Fibroblast of mammary gland (primary cell): ENCODE measurements at regions not wholly inside any gene's neighbourhood (a gene's known extent, or its start where the extent isn't known, plus 50 kb on each side); places are given as distances from the start of the nearest gene placed in this dataset.

ENCODE experiments used
- DNase-seq: peaks from one replicate; pipeline ENCODE4 v3.0.0-alpha.2; 2010; ENCODE audit warnings: low read depth
- H3K4me3 ChIP-seq: 2 replicates; pipeline ENCODE4 v1.5.1; 2011; ENCODE audit warnings: low read depth, mild to moderate bottlenecking, low read length, moderate library complexity; ENCODE audit not compliant: control insufficient read depth
- TF ChIP-seq, protein P1 (sequence below): conservative IDR thresholded peaks from 2 replicates; pipeline ENCODE4 v1.5.1; 2011; ENCODE audit warnings: low read depth, low read length, inconsistent platforms; ENCODE audit not compliant: control insufficient read depth, insufficient read depth

DNA sequence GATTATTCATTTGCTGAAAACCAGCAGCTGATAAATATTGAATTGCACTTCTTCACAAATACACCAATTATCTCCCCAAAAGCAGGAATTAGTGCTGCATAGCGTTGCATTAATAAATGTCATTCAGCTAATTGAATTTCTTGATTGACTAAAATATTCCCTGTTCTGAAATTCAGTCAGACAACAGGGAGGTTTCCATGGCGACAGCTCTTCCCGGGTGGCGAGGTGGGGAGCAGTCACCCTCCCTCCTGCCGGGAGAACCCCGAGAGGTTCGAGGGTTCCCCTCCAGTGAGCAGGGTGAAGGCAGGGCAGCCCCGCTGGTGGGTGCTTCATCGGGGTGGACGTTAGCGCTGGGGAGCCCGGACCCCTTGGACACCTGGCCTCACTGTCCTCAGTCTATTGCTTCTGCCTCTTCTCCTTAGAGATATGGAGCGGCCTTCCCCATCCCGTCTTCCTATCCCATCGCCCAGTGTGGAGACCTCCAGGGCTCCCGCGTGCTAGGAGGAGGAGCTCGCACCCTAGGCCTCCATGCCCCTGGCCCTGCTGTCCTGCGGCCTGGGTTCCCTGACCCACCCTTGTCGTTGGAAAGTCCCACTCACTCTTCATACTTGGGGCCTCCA is 983.5 kb downstream of the BRD1 start:
- TF ChIP-seq, protein P1, sequence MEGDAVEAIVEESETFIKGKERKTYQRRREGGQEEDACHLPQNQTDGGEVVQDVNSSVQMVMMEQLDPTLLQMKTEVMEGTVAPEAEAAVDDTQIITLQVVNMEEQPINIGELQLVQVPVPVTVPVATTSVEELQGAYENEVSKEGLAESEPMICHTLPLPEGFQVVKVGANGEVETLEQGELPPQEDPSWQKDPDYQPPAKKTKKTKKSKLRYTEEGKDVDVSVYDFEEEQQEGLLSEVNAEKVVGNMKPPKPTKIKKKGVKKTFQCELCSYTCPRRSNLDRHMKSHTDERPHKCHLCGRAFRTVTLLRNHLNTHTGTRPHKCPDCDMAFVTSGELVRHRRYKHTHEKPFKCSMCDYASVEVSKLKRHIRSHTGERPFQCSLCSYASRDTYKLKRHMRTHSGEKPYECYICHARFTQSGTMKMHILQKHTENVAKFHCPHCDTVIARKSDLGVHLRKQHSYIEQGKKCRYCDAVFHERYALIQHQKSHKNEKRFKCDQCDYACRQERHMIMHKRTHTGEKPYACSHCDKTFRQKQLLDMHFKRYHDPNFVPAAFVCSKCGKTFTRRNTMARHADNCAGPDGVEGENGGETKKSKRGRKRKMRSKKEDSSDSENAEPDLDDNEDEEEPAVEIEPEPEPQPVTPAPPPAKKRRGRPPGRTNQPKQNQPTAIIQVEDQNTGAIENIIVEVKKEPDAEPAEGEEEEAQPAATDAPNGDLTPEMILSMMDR = no peak
- no peak for DNase-seq

GRCh38 chr22:48843640-48844039 is 984.0 kb downstream of the BRD1 start:
- TF ChIP-seq, protein P1 = no peak

More for the DNA sequence above, 983.5 kb downstream of the BRD1 start:
- no peak overlapping the region for H3K4me3 ChIP-seq

DNA sequence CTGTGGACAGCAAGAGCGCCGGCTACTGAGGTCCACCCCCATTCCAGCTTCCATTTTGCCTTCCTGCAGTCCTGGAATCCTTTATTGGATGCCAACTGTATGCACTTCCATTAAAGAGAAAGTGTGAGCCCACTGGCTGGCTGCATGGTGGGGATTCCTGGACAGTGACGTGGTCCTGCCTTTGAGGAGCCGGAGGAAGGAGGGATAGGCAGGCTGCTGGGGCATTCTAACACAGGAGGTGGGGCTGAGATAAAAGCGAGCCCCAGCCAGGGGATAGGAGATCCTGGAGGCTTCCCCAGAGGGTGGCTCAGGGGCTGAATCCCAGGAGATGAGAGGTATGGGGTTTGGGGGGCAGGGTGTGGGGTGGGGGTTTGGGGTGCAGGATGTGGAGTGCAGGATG is 984.7 kb downstream of the BRD1 start:
- H3K4me3 ChIP-seq = no peak overlapping the region
- TF ChIP-seq, protein P1 = no peak
- no peak for DNase-seq

More at GRCh38 chr22:48843640-48844039, 984.0 kb downstream of the BRD1 start:
- H3K4me3 ChIP-seq = no peak overlapping the region
- no peak for DNase-seq

- no peak overlapping the region for H3K4me3 ChIP-seq
- DNase-seq = no peak
- TF ChIP-seq, protein P1 = no peak
Observed at GRCh38 chr22:48842583-48842945, 985.1 kb downstream of the BRD1 start.

DNA sequence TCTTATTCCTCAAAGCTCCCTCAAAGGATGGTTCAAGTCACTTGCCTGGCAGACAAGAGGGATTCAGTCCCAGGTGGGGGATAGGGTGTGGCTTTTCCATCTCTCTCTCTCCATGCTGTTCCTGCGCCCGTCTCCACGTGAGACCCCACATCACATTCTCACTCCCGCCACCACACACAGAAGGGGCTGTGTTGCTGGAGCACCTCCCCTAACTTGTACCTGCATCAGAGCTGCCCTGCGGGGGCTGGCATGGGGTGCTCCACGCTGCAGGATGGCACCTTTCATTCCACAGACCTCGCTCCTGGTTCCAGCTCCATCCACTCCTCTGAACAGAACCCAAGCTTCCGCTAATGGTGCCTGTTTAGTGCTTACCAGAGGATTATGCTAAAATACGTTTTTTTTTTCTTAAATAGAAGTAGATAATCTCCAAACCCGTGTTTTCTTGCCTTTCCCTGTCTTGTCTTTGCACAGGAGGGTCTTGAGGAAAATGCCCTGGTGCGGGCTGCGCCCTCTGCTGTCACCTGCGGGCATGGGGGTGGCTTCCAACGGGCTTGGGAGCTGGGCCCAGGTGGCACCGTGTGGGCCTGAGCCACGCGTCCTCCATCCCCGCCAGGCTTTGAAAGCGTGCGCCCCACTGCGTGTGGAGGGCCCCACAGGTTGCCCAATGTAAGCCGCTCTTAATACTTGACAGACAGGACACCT is 985.6 kb downstream of the BRD1 start:
- no peak overlapping the region for H3K4me3 ChIP-seq
- no peak for DNase-seq
- TF ChIP-seq, protein P1 = no peak

- no peak for DNase-seq
Observed at GRCh38 chr22:48840112-48840949, 987.3 kb downstream of the BRD1 start.

More at GRCh38 chr22:48840112-48840949, 987.3 kb downstream of the BRD1 start:
- no peak overlapping the region for H3K4me3 ChIP-seq
- TF ChIP-seq, protein P1 = no peak
